ENCODE measurements at regions not wholly inside any gene's neighbourhood (a gene's known extent, or its start where the extent isn't known, plus 50 kb on each side); places are given as distances from the start of the nearest gene placed in this dataset.
"Not testable (repeated sequence)": the region's sequence is repeated elsewhere in the genome, so short reads cannot be mapped to it uniquely, and the experiment has no call there.

- in situ Hi-C loops (cut with HindIII; ENCODE audit: low sequenced_read_pairs) = no loop called here
- no peak for DNase-seq (ENCODE audit: low read depth, low spot score)
- TF ChIP-seq CTCF (IDR thresholded peaks at IDR 0.05; ENCODE audit: low read depth, low read length) = no peak
- no peak overlapping the region for H3K4me3 ChIP-seq (ENCODE audit: low read depth, low read length)
Measured at GRCh38 chr11:80282643-80283042, 841.8 kb upstream of the TENM4 start.

GRCh38 chr11:80281194-80281593, 840.4 kb upstream of the TENM4 start:
- in situ Hi-C loops (cut with HindIII; ENCODE audit: low sequenced_read_pairs) = no loop called here
- no peak overlapping the region for H3K4me3 ChIP-seq (ENCODE audit: low read depth, low read length)
- no peak for DNase-seq (ENCODE audit: low read depth, low spot score)
- TF ChIP-seq CTCF (IDR thresholded peaks at IDR 0.05; ENCODE audit: low read depth, low read length) = no peak

GRCh38 chr11:80280737-80281136, 839.9 kb upstream of the TENM4 start:
- DNase-seq (ENCODE audit: low read depth, low spot score) = no peak
- TF ChIP-seq CTCF (IDR thresholded peaks at IDR 0.05; ENCODE audit: low read depth, low read length) = no peak
- in situ Hi-C loops (cut with HindIII; ENCODE audit: low sequenced_read_pairs) = no loop called here
- no peak overlapping the region for H3K4me3 ChIP-seq (ENCODE audit: low read depth, low read length)

- H3K4me3 ChIP-seq (ENCODE audit: low read depth, low read length) = no peak overlapping the region
- in situ Hi-C loops (cut with HindIII; ENCODE audit: low sequenced_read_pairs) = no loop called here
- DNase-seq (ENCODE audit: low read depth, low spot score) = no peak
- TF ChIP-seq CTCF (IDR thresholded peaks at IDR 0.05; ENCODE audit: low read depth, low read length) = no peak
Measured at GRCh38 chr11:80261776-80262175, 820.9 kb upstream of the TENM4 start.

- H3K4me3 ChIP-seq (ENCODE audit: low read depth, low read length); in situ Hi-C loops (cut with HindIII; ENCODE audit: low sequenced_read_pairs); DNase-seq (ENCODE audit: low read depth, low spot score): not testable (repeated sequence)
Measured at GRCh38 chr11:80257319-80258015, 816.6 kb upstream of the TENM4 start.

GRCh38 chr11:80255021-80255420, 814.2 kb upstream of the TENM4 start:
- no peak for DNase-seq (ENCODE audit: low read depth, low spot score)
- no peak for TF ChIP-seq CTCF (IDR thresholded peaks at IDR 0.05; ENCODE audit: low read depth, low read length)
- in situ Hi-C loops (cut with HindIII; ENCODE audit: low sequenced_read_pairs) = no loop called here
- H3K4me3 ChIP-seq (ENCODE audit: low read depth, low read length) = no peak overlapping the region

GRCh38 chr11:80241766-80242165, 800.9 kb upstream of the TENM4 start:
- H3K4me3 ChIP-seq (ENCODE audit: low read depth, low read length) = no peak overlapping the region
- no peak for TF ChIP-seq CTCF (IDR thresholded peaks at IDR 0.05; ENCODE audit: low read depth, low read length)
- in situ Hi-C loops (cut with HindIII; ENCODE audit: low sequenced_read_pairs) = no loop called here
- no peak for DNase-seq (ENCODE audit: low read depth, low spot score)
